B cell (primary cell): ENCODE measurements at regions not wholly inside any gene's neighbourhood (a gene's known extent, or its start where the extent isn't known, plus 50 kb on each side); places are given as distances from the start of the nearest gene placed in this dataset.

Experiments used
- ATAC-seq: fragments of 200-7000 bp; cut with Tn5 transposase; one replicate; pipeline ENCODE4 v1.10.0; 2021; ENCODE audit warnings: low read depth, mild to moderate bottlenecking, moderate number of reproducible peaks, moderate library complexity
- CTCF ChIA-PET: fragments of 350-600 bp; sonication (Branson Sonifier 250); formaldehyde crosslinking; loops from one replicate; lab custom pipeline; 2021; ENCODE audit warnings: antibody characterized with exemption, inconsistent platforms; lab: Charles Lee
- POLR2A ChIA-PET: fragments of 350-600 bp; sonication (Branson Sonifier 250); formaldehyde crosslinking; loops from one replicate; lab custom pipeline; 2021; ENCODE audit warnings: antibody characterized with exemption; lab: Charles Lee
- DNase-seq: peaks from one replicate; pipeline ENCODE4 v3.0.0; 2013
- H2AFZ ChIP-seq: 2 replicates; pipeline ENCODE4 v1.6.1; 2012; ENCODE audit warnings: mild to moderate bottlenecking, low read depth, low read length; ENCODE audit not compliant: insufficient read depth, poor library complexity, severe bottlenecking
- H3K27ac ChIP-seq, 2 donors: 1 replicate in 1 of 2; 2 replicates in 1 of 2; pipeline ENCODE4 v1.5.1; 2012 to 2013; ENCODE audit warnings: low read length in 2 of 2, mild to moderate bottlenecking in 2 of 2, moderate library complexity in 1 of 2
- H3K27me3 ChIP-seq, 4 experiments: fragments of 200-600 bp in 1 of 4; sonication (generic) in 1 of 4; replicated peaks in 1 of 4; 1 replicate in 2 of 4; 2 replicates in 2 of 4; pipeline versions ENCODE4 v1.6.1 to v1.7.0; 2013 to 2016; ENCODE audit warnings: low read length in 3 of 4, mild to moderate bottlenecking in 2 of 4, mixed read lengths in 1 of 4, moderate library complexity in 1 of 4; ENCODE audit not compliant: insufficient read depth in 4 of 4, control insufficient read depth in 3 of 4; ENCODE audit errors: control extremely low read depth in 1 of 4
- H3K36me3 ChIP-seq, 2 experiments: replicated peaks in 1 of 2; 1 replicate in 1 of 2; 2 replicates in 1 of 2; pipeline versions ENCODE4 v1.6.1 to v1.7.1; 2013; ENCODE audit warnings: low read length in 1 of 2; ENCODE audit not compliant: insufficient read depth in 2 of 2, control insufficient read depth in 1 of 2; ENCODE audit errors: control extremely low read depth in 1 of 2, extremely low read depth in 1 of 2
- H3K4me1 ChIP-seq, 2 donors: fragments of 200-600 bp in 1 of 2; sonication (generic) in 1 of 2; 1 replicate in 1 of 2; 2 replicates in 1 of 2; pipeline versions ENCODE4 v1.5.1 to v1.6.1; 2013 to 2017; ENCODE audit warnings: low read length in 2 of 2; ENCODE audit not compliant: control insufficient read depth in 2 of 2, insufficient read depth in 2 of 2
- H3K4me2 ChIP-seq: replicated peaks from 2 replicates; pipeline ENCODE3; 2012; ENCODE audit warnings: mild to moderate bottlenecking, low read depth, low read length; ENCODE audit not compliant: poor library complexity, severe bottlenecking
- H3K4me3 ChIP-seq, 5 experiments: fragments of 200-600 bp in 1 of 5; sonication (generic) in 1 of 5; 1 replicate in 3 of 5; 2 replicates in 2 of 5; pipeline versions ENCODE4 v1.5.1 to v1.7.0; 2011 to 2016; ENCODE audit warnings: low read length in 4 of 5, mild to moderate bottlenecking in 4 of 5, low read depth in 2 of 5, control low read depth in 1 of 5, moderate library complexity in 1 of 5; ENCODE audit not compliant: insufficient read depth in 1 of 5; ENCODE audit errors: control extremely low read depth in 1 of 5, extremely low read depth in 1 of 5
- H3K79me2 ChIP-seq: fragments of 200-600 bp; sonication (generic); one replicate; pipeline ENCODE4 v1.6.0; 2016; ENCODE audit warnings: low read length; ENCODE audit not compliant: control insufficient read depth, insufficient read depth
- H3K9ac ChIP-seq: fragments of 200-600 bp; sonication (generic); 2 replicates; pipeline ENCODE4 v1.6.1; 2017; ENCODE audit warnings: mild to moderate bottlenecking, low read length, moderate library complexity
- H3K9me3 ChIP-seq, 3 donors: one replicate each; pipeline versions ENCODE4 v1.6.1 to v1.7.1; 2013; ENCODE audit warnings: low read length in 2 of 3; ENCODE audit not compliant: control insufficient read depth in 2 of 3, insufficient read depth in 1 of 3; ENCODE audit errors: control extremely low read depth in 1 of 3
- H4K20me1 ChIP-seq: 2 replicates; pipeline ENCODE4 v1.6.0; 2012; ENCODE audit warnings: mild to moderate bottlenecking, low read length; ENCODE audit not compliant: insufficient read depth, control insufficient read depth, poor library complexity, severe bottlenecking
- H3K27ac Mint-ChIP-seq: one replicate; pipeline ENCODE4 v1.8.0; 2021; ENCODE audit warnings: mixed read lengths
- H3K27me3 Mint-ChIP-seq: one replicate; pipeline ENCODE4 v1.8.0; 2021; ENCODE audit warnings: mixed read lengths
- H3K4me1 Mint-ChIP-seq: one replicate; pipeline ENCODE4 v1.8.0; 2021; ENCODE audit warnings: mixed read lengths
- H3K4me3 Mint-ChIP-seq: one replicate; pipeline ENCODE4 v1.8.0; 2021; ENCODE audit warnings: mixed read lengths
- H3K9me3 Mint-ChIP-seq: one replicate; pipeline ENCODE4 v1.8.0; 2022; ENCODE audit warnings: mixed read lengths; ENCODE audit not compliant: insufficient read depth
- CTCF ChIP-seq: fragments of 200-600 bp; IDR thresholded peaks from one replicate; pipeline ENCODE4 v1.8.0; 2022; ENCODE audit warnings: antibody characterized with exemption, mild to moderate bottlenecking
- EZH2 ChIP-seq: IDR thresholded peaks from 2 replicates; pipeline ENCODE4 v1.6.1; 2012; ENCODE audit warnings: borderline replicate concordance, low read depth, mild to moderate bottlenecking, moderate library complexity, low read length; ENCODE audit not compliant: insufficient read depth, poor library complexity, severe bottlenecking
- WGBS: methylation state at CpG from one replicate; pipeline ENCODE4 v1.1.5; 2013; ENCODE audit warnings: missing lambda C conversion rate; ENCODE audit not compliant: insufficient coverage; 5-methylcytosine and 5-hydroxymethylcytosine counted together
- intact Hi-C: fragments of 100-400 bp; cut with micrococcal nuclease; formaldehyde crosslinking; loops from one replicate; pipeline ENCODE4 v1.10.0; 2022

GRCh38 chr15:94704946-94705345, 473.6 kb downstream of the MCTP2 start:
- no peaks in the 10 kb centered on the region for H3K36me3 ChIP-seq
- Mint-ChIP-seq H3K27me3 (no peaks in the 10 kb centered on the region), H3K4me1 (no peaks in the 10 kb centered on the region), H3K9me3 (peaks cover 3% of the 10 kb centered on the region), H3K27ac (no peak overlapping the region), H3K4me3 (no peak overlapping the region)
- CTCF ChIA-PET: no interaction called here
- H3K27ac ChIP-seq: no peak overlapping the region
- H3K4me2 ChIP-seq: no peak overlapping the region
- H3K9ac ChIP-seq: no peak overlapping the region
- 100% methylated on average over 1 of the region's 2 CpGs for WGBS
- ATAC-seq: no peak
- no peaks in the 10 kb centered on the region for H3K79me2 ChIP-seq
- H2AFZ ChIP-seq: no peak overlapping the region
- peaks cover 0 to 3% (median 0%) of the 10 kb centered on the region in 3 donors for H3K9me3 ChIP-seq
- no peaks in the 10 kb centered on the region for H3K27me3 ChIP-seq
- H3K4me3 ChIP-seq: no peak overlapping the region
- no peaks in the 10 kb centered on the region for H3K4me1 ChIP-seq
- intact Hi-C loops: no loop called here
- TF ChIP-seq EZH2: no peak
- TF ChIP-seq CTCF: no peak
- no peaks in the 10 kb centered on the region for H4K20me1 ChIP-seq
- POLR2A ChIA-PET: no interaction called here
- no peak for DNase-seq

DNA sequence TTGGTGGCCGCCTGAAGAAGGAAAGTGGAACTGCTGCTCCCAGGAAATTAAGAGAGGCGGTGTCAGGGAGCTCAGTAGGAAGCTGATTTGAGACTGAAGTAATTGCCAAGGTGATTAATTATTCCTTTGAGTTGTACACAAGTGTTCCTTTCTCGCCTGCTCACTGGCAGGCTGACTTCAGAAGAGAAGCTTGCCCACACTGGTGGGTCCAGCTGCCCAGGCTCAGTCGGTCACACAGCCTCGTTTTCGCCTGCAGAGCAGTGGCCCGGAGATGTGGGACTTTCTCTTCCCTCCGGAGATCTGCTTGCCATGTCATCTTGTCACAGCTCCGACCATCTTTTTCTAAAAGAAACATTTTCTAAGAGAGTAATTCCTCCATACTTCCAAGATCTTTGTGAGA, 478.0 kb downstream of the MCTP2 start:
- Histone ChIP-seq H2AFZ (no peak overlapping the region), H3K27ac (no peak overlapping the region), H3K4me1 (no peaks in the 10 kb centered on the region), H3K4me3 (no peak overlapping the region), H3K79me2 (no peaks in the 10 kb centered on the region), H3K27me3 (no peaks in the 10 kb centered on the region), H4K20me1 (no peaks in the 10 kb centered on the region), H3K9me3 (peaks cover 0 to 3% (median 0%) of the 10 kb centered on the region in 3 donors), H3K36me3 (no peaks in the 10 kb centered on the region), H3K9ac (no peak overlapping the region), H3K4me2 (no peak overlapping the region)
- Mint-ChIP-seq H3K4me1 (no peaks in the 10 kb centered on the region), H3K9me3 (peaks cover 3% of the 10 kb centered on the region), H3K27me3 (peaks cover 3% of the 10 kb centered on the region), H3K4me3 (no peak overlapping the region), H3K27ac (no peak overlapping the region)
- 78% methylated on average over 6 of the region's 9 CpGs for WGBS
- ATAC-seq: no peak
- ChIA-PET CTCF (no interaction called here), POLR2A (no interaction called here)
- DNase-seq: no peak
- intact Hi-C loops: no loop called here
- TF ChIP-seq CTCF: no peak
- TF ChIP-seq EZH2: no peak
